ENCODE measurements at regions not wholly inside any gene's neighbourhood (a gene's known extent, or its start where the extent isn't known, plus 50 kb on each side); places are given as distances from the start of the nearest gene placed in this dataset.

DNA sequence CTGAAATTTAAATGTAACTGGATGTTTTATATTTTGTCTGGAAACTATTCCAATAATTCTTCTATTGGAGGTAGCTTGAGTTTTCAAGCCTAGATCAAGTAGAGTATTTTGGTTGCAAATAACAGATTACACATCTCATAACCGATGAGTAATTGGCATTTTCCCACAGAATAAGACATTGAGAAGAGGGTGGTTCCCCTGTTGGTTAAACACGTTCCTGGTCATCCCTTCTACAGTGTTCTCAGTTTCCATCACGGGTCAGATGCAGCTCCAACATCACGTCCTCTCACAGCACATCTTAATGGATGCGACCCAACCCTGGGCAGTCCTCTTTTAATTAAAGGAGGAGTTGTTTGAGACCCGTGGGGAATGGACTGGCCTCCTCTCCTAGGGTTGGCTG is 149.0 kb upstream of the ZNF516 start:
- Histone ChIP-seq H3K4me3 (ENCODE audit: insufficient read depth, low read length) (no peak overlapping the region), H3K9me3 (ENCODE audit: low read depth, low read length) (no peaks in the 10 kb centered on the region), H3K27me3 (ENCODE audit: insufficient read depth, low read length) (peaks cover 8% of the 10 kb centered on the region), H2AFZ (ENCODE audit: low read length) (no peak overlapping the region), H3K27ac (ENCODE audit: low read depth, low read length) (no peak overlapping the region), H3K79me2 (ENCODE audit: insufficient read depth, low read length) (no peaks in the 10 kb centered on the region), H3K4me1 (ENCODE audit: insufficient read depth, low read length) (no peaks in the 10 kb centered on the region), H4K20me1 (ENCODE audit: insufficient read depth, low read length) (no peaks in the 10 kb centered on the region), H3K36me3 (ENCODE audit: insufficient read depth, low read length) (no peaks in the 10 kb centered on the region), H3K4me2 (ENCODE audit: insufficient read depth, low read length) (no peak overlapping the region)
- TF ChIP-seq, protein P1, sequence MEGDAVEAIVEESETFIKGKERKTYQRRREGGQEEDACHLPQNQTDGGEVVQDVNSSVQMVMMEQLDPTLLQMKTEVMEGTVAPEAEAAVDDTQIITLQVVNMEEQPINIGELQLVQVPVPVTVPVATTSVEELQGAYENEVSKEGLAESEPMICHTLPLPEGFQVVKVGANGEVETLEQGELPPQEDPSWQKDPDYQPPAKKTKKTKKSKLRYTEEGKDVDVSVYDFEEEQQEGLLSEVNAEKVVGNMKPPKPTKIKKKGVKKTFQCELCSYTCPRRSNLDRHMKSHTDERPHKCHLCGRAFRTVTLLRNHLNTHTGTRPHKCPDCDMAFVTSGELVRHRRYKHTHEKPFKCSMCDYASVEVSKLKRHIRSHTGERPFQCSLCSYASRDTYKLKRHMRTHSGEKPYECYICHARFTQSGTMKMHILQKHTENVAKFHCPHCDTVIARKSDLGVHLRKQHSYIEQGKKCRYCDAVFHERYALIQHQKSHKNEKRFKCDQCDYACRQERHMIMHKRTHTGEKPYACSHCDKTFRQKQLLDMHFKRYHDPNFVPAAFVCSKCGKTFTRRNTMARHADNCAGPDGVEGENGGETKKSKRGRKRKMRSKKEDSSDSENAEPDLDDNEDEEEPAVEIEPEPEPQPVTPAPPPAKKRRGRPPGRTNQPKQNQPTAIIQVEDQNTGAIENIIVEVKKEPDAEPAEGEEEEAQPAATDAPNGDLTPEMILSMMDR (IDR thresholded peaks at IDR 0.05; ENCODE audit: extremely low read depth, low read depth, low read length) = no peak
- no peak for DNase-seq (ENCODE audit: insufficient read length, low spot score, missing footprints)

DNA sequence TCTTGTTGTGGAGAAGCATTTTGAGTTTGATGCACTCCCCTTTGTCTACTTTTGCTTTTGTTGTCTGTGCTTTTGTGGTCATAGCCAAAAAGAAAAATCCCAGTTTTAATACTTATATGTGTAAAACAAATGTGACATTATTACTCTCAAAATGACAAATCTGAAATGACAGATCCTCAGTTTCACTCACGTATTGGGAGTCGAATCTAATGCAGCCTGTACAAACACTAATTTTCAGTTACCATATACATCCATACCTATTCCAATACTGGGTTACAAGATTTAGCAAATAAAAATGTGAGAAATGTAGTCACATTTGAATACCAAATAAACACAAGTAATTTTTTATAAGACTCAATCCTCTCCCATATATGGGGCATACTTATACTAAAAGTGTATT is 148.2 kb upstream of the ZNF516 start:
- H3K27me3 ChIP-seq (ENCODE audit: insufficient read depth, low read length) = peaks cover 9% of the 10 kb centered on the region
- no peak overlapping the region for H3K27ac ChIP-seq (ENCODE audit: low read depth, low read length)
- no peak overlapping the region for H2AFZ ChIP-seq (ENCODE audit: low read length)
- H3K9me3 ChIP-seq (ENCODE audit: low read depth, low read length) = no peaks in the 10 kb centered on the region
- no peaks in the 10 kb centered on the region for H3K4me1 ChIP-seq (ENCODE audit: insufficient read depth, low read length)
- TF ChIP-seq, protein P1 (IDR thresholded peaks at IDR 0.05; ENCODE audit: extremely low read depth, low read depth, low read length) = no peak
- DNase-seq (ENCODE audit: insufficient read length, low spot score, missing footprints) = no peak
- H3K79me2 ChIP-seq (ENCODE audit: insufficient read depth, low read length) = no peaks in the 10 kb centered on the region
- no peak overlapping the region for H3K4me3 ChIP-seq (ENCODE audit: insufficient read depth, low read length)
- H4K20me1 ChIP-seq (ENCODE audit: insufficient read depth, low read length) = no peaks in the 10 kb centered on the region
- H3K36me3 ChIP-seq (ENCODE audit: insufficient read depth, low read length) = no peaks in the 10 kb centered on the region
- H3K4me2 ChIP-seq (ENCODE audit: insufficient read depth, low read length) = no peak overlapping the region

DNA sequence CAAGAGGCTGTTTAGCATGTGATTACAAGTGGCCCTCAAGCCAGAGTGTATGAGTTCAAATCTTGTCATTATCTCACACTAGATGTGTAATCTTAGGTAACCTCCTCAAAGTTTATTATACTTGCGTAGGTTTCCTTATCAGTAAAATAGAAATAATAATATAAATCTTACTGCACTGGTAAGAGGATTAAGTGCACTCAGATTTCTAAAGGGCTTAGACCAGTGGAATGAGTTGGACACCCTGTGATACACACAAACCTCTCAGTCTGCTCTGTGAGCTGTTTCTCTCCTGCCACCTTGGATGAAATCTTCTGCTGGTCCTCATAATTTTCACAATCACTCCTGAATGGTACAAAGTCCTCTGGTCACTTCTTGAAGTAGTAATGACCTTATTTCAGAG is 145.4 kb upstream of the ZNF516 start:
- Histone ChIP-seq H3K9me3 (ENCODE audit: low read depth, low read length) (no peaks in the 10 kb centered on the region), H2AFZ (ENCODE audit: low read length) (no peak overlapping the region), H3K27me3 (ENCODE audit: insufficient read depth, low read length) (peaks cover 4% of the 10 kb centered on the region), H3K4me2 (ENCODE audit: insufficient read depth, low read length) (no peak overlapping the region), H3K27ac (ENCODE audit: low read depth, low read length) (no peak overlapping the region), H4K20me1 (ENCODE audit: insufficient read depth, low read length) (no peaks in the 10 kb centered on the region), H3K79me2 (ENCODE audit: insufficient read depth, low read length) (no peaks in the 10 kb centered on the region), H3K36me3 (ENCODE audit: insufficient read depth, low read length) (no peaks in the 10 kb centered on the region), H3K4me3 (ENCODE audit: insufficient read depth, low read length) (no peak overlapping the region), H3K4me1 (ENCODE audit: insufficient read depth, low read length) (no peaks in the 10 kb centered on the region)
- DNase-seq (ENCODE audit: insufficient read length, low spot score, missing footprints) = no peak
- TF ChIP-seq, protein P1 (IDR thresholded peaks at IDR 0.05; ENCODE audit: extremely low read depth, low read depth, low read length) = no peak

DNA sequence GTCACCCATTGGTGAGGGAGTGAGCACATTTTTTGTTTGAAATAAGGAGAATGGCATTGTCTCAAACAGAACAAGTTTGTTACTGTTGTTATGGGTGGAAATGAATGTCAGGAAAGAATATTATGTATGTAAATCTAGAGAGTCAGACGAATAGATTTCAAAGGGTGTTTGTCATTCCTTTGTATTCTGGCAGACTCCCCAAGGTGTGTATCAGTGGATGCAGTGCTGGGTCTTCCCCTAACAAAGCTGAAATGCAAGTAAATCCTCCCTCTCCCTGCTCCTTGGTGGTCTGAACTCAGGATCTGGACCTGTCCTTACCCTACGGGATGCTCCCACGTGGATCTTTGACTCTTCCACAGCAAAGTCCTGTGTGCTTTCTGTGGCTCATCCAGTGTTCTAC is 139.5 kb upstream of the ZNF516 start:
- Histone ChIP-seq H3K27ac (ENCODE audit: low read depth, low read length) (no peak overlapping the region), H3K4me1 (ENCODE audit: insufficient read depth, low read length) (no peaks in the 10 kb centered on the region), H3K79me2 (ENCODE audit: insufficient read depth, low read length) (no peaks in the 10 kb centered on the region), H3K4me2 (ENCODE audit: insufficient read depth, low read length) (no peak overlapping the region), H3K36me3 (ENCODE audit: insufficient read depth, low read length) (no peaks in the 10 kb centered on the region), H4K20me1 (ENCODE audit: insufficient read depth, low read length) (no peaks in the 10 kb centered on the region), H3K4me3 (ENCODE audit: insufficient read depth, low read length) (no peak overlapping the region), H2AFZ (ENCODE audit: low read length) (no peak overlapping the region), H3K9me3 (ENCODE audit: low read depth, low read length) (no peaks in the 10 kb centered on the region), H3K27me3 (ENCODE audit: insufficient read depth, low read length) (peaks cover 11% of the 10 kb centered on the region)
- TF ChIP-seq, protein P1 (IDR thresholded peaks at IDR 0.05; ENCODE audit: extremely low read depth, low read depth, low read length) = no peak
- no peak for DNase-seq (ENCODE audit: insufficient read length, low spot score, missing footprints)

Measured in osteoblast (primary cell).